ENCODE measurements at regions not wholly inside any gene's neighbourhood (a gene's known extent, or its start where the extent isn't known, plus 50 kb on each side); places are given as distances from the start of the nearest gene placed in this dataset.
"Not testable (repeated sequence)": the region's sequence is repeated elsewhere in the genome, so short reads cannot be mapped to it uniquely, and the experiment has no call there.

DNA sequence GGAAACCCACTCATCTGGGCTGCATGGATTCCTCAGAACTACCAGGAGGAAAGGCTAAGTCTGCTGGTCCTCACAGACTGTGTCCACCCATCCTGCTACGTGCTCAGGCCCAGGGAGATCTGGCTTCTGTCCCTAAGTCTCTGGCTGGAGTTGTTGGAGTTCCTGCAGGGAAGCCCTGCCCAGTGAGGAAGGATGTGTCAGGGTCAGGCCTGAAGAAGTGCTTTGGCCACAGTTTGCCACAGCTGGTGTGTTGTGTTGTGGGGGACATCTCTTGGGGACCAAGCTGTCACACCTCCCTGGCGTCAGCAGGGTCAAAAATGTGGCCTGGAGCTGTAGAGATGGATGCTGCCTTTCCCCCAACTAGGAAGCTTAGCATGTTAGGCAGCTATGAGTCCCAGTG lies 684.7 kb downstream of the METTL15 start:
- no peak for DNase-seq

DNA sequence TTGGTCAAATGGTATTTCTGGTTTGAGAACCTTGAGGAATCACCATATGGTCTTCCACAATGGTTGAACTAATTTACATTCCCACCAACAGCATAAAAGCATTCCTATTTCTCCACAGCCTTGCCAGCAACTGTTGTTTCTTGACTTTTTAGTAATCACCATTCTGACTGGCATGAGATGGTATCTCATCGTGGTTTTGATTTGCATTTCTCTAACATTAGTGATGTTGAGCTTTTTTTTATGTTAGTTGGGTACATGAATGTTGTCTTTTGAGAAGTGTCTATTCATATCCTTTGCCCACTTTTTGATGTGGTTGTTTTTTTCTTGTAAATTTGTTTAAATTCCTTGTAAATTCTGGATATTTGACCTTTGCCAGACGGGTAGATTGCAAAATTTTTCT lies 679.7 kb downstream of the METTL15 start:
- not testable (repeated sequence) for DNase-seq

GRCh38 chr11:28777126-28777525 lies 668.9 kb downstream of the METTL15 start:
- DNase-seq = no peak

DNA sequence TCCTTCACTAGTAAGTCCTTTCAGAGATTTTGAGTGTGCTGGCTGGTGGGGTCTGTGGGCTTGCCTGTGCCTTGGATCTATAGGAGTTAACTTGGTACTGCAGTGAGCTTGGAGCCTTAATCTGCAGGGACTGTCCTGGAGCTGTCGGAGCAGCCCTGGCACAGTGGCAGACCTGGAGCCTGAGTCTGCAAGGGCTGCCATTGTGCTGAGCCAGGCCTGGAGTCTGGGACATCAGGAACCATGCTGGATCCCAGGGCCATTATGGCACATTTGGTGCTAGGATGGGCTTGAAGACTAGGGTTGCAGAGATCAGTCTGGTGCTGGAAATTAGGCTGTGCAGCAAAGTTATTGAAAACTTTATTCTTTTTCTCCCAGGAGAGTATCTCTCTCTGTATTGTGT lies 665.4 kb downstream of the METTL15 start:
- DNase-seq = no peak

DNA sequence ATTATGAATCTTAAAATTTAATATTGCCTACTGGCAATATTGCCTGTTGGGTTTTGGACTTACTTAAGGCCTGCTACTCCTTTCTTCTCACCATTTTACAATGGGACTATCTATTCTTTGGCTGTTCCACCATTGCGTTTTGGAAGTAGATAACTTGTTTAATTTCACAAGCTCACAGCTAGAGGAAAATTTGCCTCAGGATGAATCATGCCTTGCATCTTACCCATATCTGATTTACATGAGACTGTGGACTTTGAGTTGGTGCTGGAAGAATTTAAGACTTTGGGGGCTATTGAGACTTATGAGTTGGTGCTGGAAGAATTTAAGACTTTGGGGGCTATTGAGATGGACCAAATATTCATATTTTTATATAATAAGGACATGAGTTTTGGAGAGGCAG lies 662.6 kb downstream of the METTL15 start:
- no peak for DNase-seq

- DNase-seq = no peak
Observed at GRCh38 chr11:28767574-28767973, 659.4 kb downstream of the METTL15 start.

- DNase-seq = no peak
Observed at GRCh38 chr11:28763876-28764275, 655.7 kb downstream of the METTL15 start.

- no peak for DNase-seq
Observed at GRCh38 chr11:28763151-28763550, 655.0 kb downstream of the METTL15 start.

DNA sequence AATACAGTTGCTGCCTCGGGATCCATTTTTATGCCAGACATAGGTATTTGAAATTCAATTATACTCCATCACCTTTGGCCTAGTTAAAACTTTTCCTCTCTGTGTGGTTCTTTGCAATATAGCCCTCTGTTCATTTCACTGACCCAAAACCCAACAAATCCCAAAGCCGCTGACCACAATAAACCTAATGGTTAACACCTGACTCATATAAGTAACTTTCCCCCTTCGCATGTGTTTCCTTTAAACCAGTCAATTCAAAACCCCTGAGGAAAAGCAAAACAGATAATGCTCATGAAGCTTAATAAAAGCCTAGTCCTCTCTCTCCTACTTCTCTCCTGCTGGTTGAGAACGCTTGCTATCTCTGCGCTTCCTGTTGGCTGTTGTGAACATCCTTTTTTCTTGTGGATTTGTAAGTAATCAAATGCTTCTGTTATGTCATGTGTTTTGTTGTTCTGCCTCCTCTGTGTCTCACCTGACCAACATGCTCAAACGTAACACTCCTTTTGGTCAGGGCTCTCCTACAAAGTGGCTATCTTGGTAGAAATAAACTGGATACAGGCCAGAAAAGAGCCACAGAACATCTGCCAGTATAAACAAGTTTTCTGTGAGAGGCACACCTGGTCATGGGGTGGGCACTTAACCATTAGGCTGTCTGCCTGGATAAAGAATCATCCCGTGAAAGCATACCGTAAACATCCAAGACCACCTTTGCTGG lies 652.6 kb downstream of the METTL15 start:
- DNase-seq = no peak

GRCh38 chr11:28759311-28759710 lies 651.1 kb downstream of the METTL15 start:
- no peak for DNase-seq

DNA sequence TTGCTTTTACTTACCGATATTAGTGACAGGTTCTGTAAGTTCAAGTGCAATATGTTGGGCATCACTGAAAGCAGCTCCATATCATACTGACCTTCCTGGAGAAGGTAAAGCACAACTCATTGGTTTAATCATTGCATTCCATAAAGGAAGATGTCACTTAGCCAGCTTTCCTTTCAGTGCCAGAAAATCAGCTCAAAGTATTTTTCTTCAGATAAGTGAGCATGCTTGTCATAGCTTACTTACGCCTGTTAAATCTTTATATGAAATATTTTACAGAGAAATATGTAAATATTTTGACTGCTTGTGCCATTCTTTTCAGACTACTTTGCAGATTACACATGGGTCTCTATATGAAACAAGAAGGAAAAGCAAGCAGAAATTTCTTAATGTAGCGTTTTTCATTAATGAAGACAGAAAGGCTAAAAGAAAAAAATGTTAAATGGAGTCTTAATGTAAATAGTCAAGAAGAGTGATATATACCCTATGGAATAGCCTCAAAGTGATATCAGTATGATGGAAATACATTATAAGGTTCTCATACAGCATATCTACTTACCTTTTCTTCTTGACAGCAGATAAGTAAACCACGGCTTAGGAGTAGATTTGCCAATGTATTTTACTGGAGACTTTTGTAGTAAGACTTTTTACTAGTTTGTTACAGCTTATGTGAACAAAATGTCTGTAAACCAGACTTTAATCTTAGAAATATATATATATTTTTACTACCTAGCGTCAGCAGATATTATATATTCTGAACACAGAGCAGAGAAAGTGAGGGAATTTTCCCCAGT lies 649.7 kb downstream of the METTL15 start:
- DNase-seq = no peak

DNA sequence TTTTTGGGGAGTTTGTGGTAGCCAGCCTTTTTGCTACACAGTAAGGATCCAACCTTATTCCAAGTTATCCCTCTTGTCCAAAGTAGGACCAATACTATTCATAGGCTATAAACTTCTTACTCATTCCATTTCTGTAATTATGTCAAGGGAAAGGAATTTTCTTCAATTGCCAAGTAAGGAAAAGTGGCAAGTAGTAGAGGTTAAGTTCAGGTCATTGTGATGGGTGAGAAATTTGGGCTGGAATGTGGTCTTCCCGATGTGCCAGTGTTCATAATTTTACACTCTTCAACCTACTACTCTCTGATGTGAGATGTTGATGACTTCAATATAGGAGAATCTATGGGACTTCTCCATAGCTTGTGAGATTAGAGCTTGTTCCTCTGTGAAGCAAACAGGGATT lies 648.8 kb downstream of the METTL15 start:
- DNase-seq = no peak

DNA sequence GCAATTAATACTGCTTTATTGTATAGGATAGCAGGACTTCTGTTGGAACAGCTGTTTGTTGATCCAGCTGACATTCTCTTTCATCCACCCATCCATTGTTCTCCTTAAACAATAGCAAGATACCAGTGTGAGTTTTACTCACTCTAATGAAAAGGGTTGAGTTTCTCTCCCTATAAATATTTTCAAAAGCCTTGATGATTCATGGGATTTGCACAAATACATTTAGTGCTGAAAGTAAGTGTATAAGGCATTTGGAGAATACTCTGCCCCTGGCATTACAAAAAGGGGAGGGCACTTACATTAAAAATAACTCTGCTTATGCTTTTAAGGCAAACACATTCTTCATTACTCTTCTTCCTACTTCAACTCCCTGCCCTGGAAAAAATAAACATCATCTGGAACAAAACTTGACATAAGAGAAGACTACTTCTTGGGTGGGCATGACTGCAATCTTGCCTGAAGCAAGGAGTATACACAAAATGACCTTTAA lies 634.9 kb downstream of the METTL15 start:
- DNase-seq = no peak

DNA sequence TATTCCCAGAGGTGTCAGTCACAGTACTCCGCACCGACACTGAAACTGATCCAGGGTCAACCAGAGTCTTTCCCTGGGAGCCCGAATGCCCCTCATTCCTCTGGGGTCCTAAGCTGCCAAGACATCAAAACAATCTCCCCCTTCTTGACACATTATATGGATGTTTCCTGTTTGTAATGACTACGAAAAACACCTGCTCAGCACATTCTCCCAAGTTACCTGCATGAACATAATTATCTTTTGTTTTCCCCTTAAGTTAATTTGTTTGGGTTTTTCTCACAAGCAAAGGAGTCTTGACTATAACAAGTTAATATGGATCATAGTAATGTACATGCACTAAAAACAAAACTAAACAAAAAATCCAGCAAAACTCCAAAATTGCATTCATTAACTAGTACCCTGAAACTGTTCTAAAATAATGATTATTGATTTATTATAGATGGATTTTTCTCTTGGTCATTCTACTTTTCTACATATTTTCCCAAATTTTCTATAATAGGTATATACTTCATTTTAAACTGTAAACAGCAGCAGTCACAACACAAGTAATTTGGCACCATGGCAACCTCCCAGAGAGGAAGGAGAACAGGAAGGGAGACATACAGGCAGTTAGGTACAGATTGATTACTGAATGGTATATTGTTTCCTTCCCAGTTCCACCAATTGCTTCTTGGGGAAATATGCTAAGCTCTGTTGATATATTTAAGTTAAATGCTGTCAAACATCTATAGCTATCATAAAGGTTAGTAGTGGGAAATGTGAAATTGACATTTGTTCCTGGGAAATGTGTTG lies 631.5 kb downstream of the METTL15 start:
- no peak for DNase-seq

DNA sequence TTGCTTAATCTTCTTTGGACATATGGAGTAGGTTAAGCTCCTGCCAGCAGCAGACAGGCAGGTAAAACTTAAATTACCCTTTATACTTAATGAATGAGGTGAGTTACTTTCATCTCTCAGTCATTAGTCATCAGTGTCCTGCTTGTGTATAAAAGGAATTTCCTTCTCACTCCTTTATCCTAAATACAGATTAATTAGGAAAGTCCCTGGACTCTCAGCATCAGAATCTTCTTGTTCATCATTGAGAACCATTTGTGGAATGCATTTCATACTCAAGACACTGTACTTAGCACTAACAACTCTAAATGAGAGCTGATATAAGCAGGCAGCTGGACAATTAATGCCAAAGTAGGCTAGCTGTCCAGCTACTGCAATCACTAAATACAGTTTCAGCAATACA lies 630.4 kb downstream of the METTL15 start:
- DNase-seq = no peak

DNA sequence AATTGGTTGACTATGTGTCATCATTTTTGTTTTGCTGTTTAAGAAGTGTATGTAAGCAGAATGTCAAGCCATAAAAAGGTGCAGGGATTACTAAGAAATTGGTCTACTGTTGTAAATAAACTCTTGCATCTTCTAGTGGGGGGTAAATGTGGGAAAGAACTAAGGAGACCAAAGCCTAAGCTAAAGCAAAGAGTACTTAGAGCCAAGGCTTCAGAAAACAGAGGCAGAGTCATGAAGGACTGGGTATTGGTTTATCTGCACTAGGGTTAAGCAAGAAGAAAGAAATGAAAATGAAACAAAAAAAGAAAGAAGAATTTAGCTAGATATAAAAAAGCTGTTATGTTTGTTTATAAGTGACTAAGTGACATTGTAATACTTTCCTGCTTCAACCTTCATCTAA lies 628.1 kb downstream of the METTL15 start:
- DNase-seq = no peak

DNA sequence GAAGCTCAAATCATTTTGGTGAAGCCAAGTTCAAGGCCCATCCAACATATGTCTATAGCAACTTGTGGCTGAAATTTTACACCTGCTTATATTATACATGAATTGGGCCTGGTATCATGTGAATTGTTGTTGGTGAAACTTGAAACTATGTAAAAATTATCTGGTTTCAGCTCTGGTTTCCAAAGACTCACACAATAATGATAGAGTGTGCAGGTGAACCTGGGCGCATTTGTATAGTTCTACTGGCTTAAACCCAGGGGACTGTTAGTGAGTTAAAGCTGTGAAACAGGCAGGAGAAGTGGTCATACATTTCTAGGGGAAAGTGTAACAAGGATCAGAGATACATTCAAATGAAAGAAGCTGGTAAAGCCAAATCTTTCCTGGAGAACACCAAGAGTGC lies 627.3 kb downstream of the METTL15 start:
- no peak for DNase-seq

DNA sequence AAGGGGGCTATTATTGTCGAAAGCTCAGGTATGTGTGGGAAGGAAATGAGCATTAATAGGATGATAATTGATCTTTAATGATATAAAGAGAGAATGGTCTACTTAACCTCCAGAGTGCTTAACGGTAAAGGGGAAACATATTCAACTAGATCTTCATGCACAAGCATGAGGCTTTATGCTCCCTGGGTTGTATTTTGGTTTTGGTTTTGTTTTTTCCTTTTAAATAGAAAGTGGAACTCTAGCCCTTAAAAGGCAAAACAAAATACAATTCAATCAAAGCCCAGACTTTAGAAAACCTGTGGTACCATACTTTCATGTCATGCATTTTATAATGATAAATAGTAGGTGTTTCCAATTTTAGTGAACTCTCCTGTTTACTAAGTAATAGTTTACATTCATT lies 622.7 kb downstream of the METTL15 start:
- DNase-seq = no peak

DNA sequence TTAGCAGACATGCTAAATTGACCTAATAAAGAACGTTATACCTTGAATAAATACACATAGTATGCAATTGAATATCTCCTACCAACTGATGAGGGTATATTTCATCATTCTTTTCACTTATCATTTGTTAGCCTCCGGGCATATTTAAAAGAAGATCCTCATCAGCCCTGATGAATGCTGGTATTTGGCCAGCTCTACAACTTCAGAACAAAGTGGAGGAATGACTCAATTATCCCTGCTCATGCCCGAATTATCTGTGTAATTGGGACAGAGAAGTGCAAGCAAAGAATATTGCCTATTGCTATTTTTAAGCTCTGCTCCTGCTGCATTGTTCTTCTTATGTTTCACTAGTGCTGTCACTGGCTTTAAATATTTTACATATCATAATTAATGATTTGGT lies 622.1 kb downstream of the METTL15 start:
- no peak for DNase-seq

GRCh38 chr11:28729339-28729738 lies 621.2 kb downstream of the METTL15 start:
- no peak for DNase-seq

DNA sequence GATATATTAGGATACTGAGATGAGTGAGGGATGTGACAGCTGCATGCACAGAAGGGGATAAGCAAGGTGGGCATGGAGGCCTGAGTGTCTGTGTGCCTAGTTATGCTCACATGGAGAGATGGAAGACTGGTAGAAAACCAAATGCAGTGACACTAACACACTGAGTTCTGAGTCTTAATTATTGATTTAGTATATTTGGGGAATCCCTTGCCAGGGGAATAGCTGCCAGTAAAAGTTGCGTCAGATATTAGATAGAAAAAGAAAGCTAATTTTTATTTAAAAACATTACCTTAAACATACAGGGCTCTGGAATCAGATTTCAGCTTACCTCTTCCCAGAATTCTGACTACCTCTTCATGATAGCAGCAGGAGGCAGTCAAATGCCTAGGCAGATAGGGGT lies 620.5 kb downstream of the METTL15 start:
- DNase-seq = no peak

DNA sequence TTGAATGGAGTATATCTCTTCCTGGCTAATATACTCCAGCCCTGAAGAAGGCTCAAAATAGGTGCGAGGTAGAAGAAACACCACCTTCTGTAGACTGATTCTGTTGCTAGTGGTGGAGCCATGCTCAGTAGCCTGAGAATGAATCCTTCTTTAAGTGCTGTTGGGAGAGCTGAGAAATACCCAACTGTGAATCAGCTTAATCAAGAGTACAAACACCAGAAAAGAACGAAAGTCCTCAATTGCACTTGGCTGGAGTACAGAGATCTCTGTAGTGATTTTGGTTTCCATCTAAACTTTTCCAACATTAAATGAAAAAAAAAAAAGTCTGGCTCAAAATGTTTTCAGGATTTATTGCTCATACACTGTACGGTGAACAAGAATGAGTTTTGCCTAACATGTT lies 619.1 kb downstream of the METTL15 start:
- DNase-seq = no peak

- no peak for DNase-seq
Observed at GRCh38 chr11:28726432-28726831, 618.2 kb downstream of the METTL15 start.

- no peak for DNase-seq
Observed at GRCh38 chr11:28715726-28716125, 607.5 kb downstream of the METTL15 start.

Data from GF-D8 (cell line).